ENCODE measurements at regions not wholly inside any gene's neighbourhood (a gene's known extent, or its start where the extent isn't known, plus 50 kb on each side); places are given as distances from the start of the nearest gene placed in this dataset.

DNA sequence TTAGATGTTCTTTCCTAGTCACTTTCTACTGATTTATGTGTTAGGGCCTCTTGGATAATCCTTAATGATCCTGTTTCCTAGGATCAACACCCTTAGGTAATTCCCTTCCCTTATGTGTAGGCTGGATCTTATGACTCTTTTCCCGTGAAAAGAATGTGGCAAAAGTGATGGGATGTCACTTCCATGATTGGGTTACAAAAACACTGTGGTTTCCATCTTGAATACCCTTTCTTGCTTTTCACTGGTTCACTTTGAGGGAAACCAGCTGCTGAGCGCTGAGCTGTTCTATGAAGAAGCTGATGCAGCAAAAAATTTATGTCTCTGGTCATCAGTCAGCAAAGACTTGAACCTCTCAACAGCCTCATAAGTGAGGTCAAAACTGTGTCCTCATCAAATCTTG, 609.4 kb downstream of the OLFM4 start:
- no peak overlapping the region for H3K27ac ChIP-seq

DNA sequence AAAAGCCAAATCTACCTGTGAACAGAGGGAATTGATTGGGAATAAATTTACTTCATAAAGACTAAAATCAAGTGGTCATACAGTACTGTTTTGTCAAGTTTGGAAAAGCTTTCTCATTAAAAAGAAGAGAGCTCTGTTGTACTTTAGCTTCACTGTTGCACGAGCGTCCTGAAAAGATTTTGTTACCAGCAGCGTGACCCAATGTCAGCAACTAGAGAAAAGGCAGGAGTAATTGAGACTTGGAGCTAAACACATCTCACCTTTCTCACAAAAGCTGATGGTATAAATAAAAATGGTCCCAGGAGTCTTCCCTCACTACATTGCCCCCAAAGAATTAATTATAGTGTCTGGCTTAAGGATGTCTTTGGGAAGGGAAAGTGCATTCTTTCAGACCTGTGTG, 613.7 kb downstream of the OLFM4 start:
- H3K27ac ChIP-seq: no peak overlapping the region
- no peak overlapping the region for H3K4me3 ChIP-seq
- TF ChIP-seq, protein P1, sequence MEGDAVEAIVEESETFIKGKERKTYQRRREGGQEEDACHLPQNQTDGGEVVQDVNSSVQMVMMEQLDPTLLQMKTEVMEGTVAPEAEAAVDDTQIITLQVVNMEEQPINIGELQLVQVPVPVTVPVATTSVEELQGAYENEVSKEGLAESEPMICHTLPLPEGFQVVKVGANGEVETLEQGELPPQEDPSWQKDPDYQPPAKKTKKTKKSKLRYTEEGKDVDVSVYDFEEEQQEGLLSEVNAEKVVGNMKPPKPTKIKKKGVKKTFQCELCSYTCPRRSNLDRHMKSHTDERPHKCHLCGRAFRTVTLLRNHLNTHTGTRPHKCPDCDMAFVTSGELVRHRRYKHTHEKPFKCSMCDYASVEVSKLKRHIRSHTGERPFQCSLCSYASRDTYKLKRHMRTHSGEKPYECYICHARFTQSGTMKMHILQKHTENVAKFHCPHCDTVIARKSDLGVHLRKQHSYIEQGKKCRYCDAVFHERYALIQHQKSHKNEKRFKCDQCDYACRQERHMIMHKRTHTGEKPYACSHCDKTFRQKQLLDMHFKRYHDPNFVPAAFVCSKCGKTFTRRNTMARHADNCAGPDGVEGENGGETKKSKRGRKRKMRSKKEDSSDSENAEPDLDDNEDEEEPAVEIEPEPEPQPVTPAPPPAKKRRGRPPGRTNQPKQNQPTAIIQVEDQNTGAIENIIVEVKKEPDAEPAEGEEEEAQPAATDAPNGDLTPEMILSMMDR (IDR thresholded peaks at IDR 0.05): no peak
- DNase-seq (ENCODE audit: low spot score): no peak

More for the DNA sequence above, 609.4 kb downstream of the OLFM4 start:
- DNase-seq (ENCODE audit: low spot score): no peak
- H3K4me3 ChIP-seq: no peak overlapping the region
- TF ChIP-seq, protein P1 (IDR thresholded peaks at IDR 0.05): no peak

DNA sequence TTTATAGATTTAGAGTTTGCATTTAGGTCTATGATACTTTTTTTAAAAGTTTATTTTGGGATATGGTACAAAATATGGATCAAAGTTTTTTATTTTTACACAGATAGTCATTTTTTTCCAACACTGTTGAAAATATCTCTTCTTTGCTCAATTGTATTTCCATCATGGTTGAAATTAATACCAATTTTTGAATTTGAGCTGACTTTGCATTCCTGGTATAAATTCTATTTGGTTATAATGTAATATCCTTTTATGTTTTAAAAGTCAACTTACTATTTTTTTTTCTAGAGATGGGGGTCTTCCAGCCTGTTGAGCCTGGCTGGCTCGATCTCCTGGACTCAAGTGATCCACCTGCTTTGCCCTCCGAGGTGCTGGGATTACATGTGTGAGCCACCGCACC, 620.1 kb downstream of the OLFM4 start:
- TF ChIP-seq, protein P1 (IDR thresholded peaks at IDR 0.05): no peak
- DNase-seq (ENCODE audit: low spot score): no peak
- no peak overlapping the region for H3K4me3 ChIP-seq
- no peak overlapping the region for H3K27ac ChIP-seq

DNA sequence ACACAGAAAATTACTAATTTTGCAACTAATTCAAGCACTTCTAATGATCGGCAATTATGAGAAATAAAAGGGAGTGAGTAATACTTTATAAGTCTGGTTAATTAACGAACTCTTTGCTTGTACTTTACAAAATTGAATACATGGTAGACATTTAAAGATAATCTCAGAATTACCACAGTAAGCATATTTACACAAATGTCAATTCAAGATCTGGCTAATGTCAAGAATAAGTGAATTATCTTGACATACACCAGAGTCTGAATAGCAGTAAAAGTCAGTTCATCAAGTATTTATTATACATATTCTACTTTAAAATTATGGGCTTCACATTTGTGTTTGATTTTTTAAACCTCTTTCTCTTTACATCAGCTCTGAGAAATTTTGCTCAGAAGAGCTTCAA, 643.4 kb downstream of the OLFM4 start:
- TF ChIP-seq, protein P1 (IDR thresholded peaks at IDR 0.05): no peak
- H3K4me3 ChIP-seq: no peak overlapping the region
- H3K27ac ChIP-seq: no peak overlapping the region
- no peak for DNase-seq (ENCODE audit: low spot score)

DNA sequence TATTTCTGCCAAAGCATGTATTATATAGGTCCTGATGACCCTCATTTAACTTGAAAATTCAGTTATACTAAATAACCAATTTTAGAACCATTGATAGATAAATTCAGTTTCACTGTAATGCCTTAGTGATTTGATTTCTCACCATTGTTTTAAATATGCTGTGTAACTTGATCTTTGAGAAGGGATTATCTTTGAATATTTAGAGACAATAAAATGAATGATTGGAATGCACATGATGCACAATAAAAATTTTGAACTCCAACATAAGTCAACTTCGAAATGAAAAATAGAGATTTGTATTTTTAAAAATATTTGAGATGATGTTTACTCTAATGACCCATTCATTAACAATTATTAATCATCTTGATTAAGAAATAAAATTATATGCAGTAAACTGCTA, 654.5 kb downstream of the OLFM4 start:
- H3K4me3 ChIP-seq: no peak overlapping the region
- H3K27ac ChIP-seq: no peak overlapping the region
- TF ChIP-seq, protein P1 (IDR thresholded peaks at IDR 0.05): no peak
- no peak for DNase-seq (ENCODE audit: low spot score)

DNA sequence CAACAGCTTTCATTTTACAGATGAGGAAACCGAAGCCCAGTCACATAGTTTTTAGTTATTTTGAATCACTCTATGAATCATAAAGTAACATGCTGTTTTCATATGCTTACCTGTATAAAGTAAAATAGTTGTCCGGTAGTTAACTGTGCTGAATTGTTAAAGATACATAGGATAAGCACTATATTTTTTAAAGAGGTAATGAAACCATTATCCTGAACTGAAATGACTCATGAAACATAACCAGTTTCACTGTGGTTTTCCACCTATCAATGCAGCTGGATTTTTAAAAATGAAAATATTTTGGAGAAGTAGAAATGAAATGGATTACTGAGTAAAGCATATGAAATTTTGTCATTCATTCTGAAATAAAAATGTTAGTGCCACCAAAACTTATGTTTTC, 655.0 kb downstream of the OLFM4 start:
- TF ChIP-seq, protein P1 (IDR thresholded peaks at IDR 0.05): no peak
- Histone ChIP-seq H3K27ac (no peak overlapping the region), H3K4me3 (no peak overlapping the region)
- DNase-seq (ENCODE audit: low spot score): no peak

DNA sequence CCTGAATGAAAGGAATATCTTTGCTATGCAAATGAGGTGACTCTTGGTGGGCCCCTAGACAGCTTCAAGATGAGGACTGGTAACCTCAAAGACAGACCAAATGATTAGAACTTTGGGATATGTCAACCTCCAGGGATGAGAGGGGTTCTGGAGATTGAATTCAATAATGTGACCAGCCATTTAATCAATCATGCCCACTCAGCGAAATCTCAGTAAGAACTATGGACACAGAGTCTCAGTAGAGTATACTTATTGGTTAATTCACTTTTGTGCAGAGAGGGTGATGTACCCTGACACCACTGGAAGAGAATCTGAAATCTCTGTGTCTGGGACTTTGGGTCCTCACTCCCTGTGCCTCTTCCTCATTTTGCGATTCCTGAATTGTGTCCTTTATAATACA, 662.8 kb downstream of the OLFM4 start:
- no peak overlapping the region for H3K4me3 ChIP-seq
- no peak for DNase-seq (ENCODE audit: low spot score)
- TF ChIP-seq, protein P1 (IDR thresholded peaks at IDR 0.05): no peak
- H3K27ac ChIP-seq: no peak overlapping the region
